Thoracic aorta (tissue), 2 donors: ENCODE measurements at regions not wholly inside any gene's neighbourhood (a gene's known extent, or its start where the extent isn't known, plus 50 kb on each side); places are given as distances from the start of the nearest gene placed in this dataset.

ENCODE experiments used
- ATAC-seq: fragments of 150-250 bp; one replicate; pipeline ENCODE4 v1.8.0; 2017; ENCODE audit warnings: low read depth; ENCODE audit not compliant: insufficient number of reproducible peaks, low FRiP score
- DNase-seq: peaks from one replicate; pipeline ENCODE4 v3.0.0-alpha.2; 2020; ENCODE audit warnings: low spot score
- H3K27ac ChIP-seq, 2 donors: fragments of 200-600 bp; sonication (generic); 1 replicate in 1 of 2; 2 replicates in 1 of 2; pipeline ENCODE4 v1.5.1; 2016; ENCODE audit warnings: mild to moderate bottlenecking in 2 of 2, moderate library complexity in 2 of 2
- H3K27me3 ChIP-seq: fragments of 200-600 bp; sonication (generic); replicated peaks from 2 replicates; pipeline ENCODE4 v1.6.0; 2016; ENCODE audit warnings: mild to moderate bottlenecking; ENCODE audit not compliant: insufficient read depth
- H3K36me3 ChIP-seq: fragments of 200-600 bp; sonication (generic); one replicate; pipeline ENCODE4 v1.5.1; 2016
- H3K4me1 ChIP-seq, 2 donors: fragments of 200-600 bp; sonication (generic); 1 replicate in 1 of 2; 2 replicates in 1 of 2; pipeline versions ENCODE4 v1.5.1 to v1.6.0; 2016; ENCODE audit warnings: low read depth in 2 of 2, mild to moderate bottlenecking in 1 of 2; ENCODE audit not compliant: control insufficient read depth in 1 of 2
- H3K4me3 ChIP-seq: fragments of 200-600 bp; sonication (generic); 2 replicates; pipeline ENCODE4 v1.5.1; 2016; ENCODE audit warnings: mild to moderate bottlenecking
- H3K9me3 ChIP-seq: fragments of 200-600 bp; sonication (generic); 2 replicates; pipeline ENCODE4 v1.5.1; 2016
- CTCF ChIP-seq: fragments of 200-600 bp; sonication (generic); IDR thresholded peaks from one replicate; pipeline ENCODE4 v1.5.1; 2019; ENCODE audit warnings: antibody characterized with exemption

GRCh38 chr12:91413581-91414546 lies 231.2 kb upstream of the DCN start:
- ATAC-seq, result no peak
- H3K27ac ChIP-seq, result no peak overlapping the region

GRCh38 chr12:91406920-91407341 lies 224.3 kb upstream of the DCN start:
- no peaks in the 10 kb centered on the region for H3K27me3 ChIP-seq
- ATAC-seq (no peak), DNase-seq (no peak)
- H3K9me3 ChIP-seq, result no peaks in the 10 kb centered on the region
- no peaks in the 10 kb centered on the region for H3K36me3 ChIP-seq
- no peaks in the 10 kb centered on the region for H3K4me1 ChIP-seq
- H3K27ac ChIP-seq, result no peak overlapping the region
- H3K4me3 ChIP-seq, result no peak overlapping the region
- TF ChIP-seq CTCF, result no peak

More at GRCh38 chr12:91413581-91414546, 231.2 kb upstream of the DCN start:
- Histone ChIP-seq H3K9me3 (no peaks in the 10 kb centered on the region), H3K4me1 (no peaks in the 10 kb centered on the region), H3K27me3 (no peaks in the 10 kb centered on the region), H3K36me3 (no peaks in the 10 kb centered on the region), H3K4me3 (no peak overlapping the region)
- DNase-seq, result no peak
- no peak for TF ChIP-seq CTCF

GRCh38 chr12:91404441-91404840 lies 221.8 kb upstream of the DCN start:
- Histone ChIP-seq H3K9me3 (no peaks in the 10 kb centered on the region), H3K4me1 (no peaks in the 10 kb centered on the region), H3K4me3 (no peak overlapping the region), H3K27ac (no peak overlapping the region), H3K27me3 (no peaks in the 10 kb centered on the region), H3K36me3 (no peaks in the 10 kb centered on the region)
- no peak for DNase-seq
- no peak for ATAC-seq
- TF ChIP-seq CTCF, result no peak

- Histone ChIP-seq H3K9me3 (no peaks in the 10 kb centered on the region), H3K36me3 (no peaks in the 10 kb centered on the region), H3K27me3 (no peaks in the 10 kb centered on the region), H3K4me3 (no peak overlapping the region), H3K27ac (no peak overlapping the region), H3K4me1 (no peaks in the 10 kb centered on the region)
- DNase-seq (no peak), ATAC-seq (no peak)
- no peak for TF ChIP-seq CTCF
Measured at GRCh38 chr12:91401190-91401589, 218.6 kb upstream of the DCN start.

GRCh38 chr12:91400271-91400670 lies 217.7 kb upstream of the DCN start:
- H3K4me3 ChIP-seq, result no peak overlapping the region
- no peak overlapping the region for H3K27ac ChIP-seq
- TF ChIP-seq CTCF, result no peak
- DNase-seq, result no peak
- ATAC-seq, result no peak
- no peaks in the 10 kb centered on the region for H3K9me3 ChIP-seq
- no peaks in the 10 kb centered on the region for H3K27me3 ChIP-seq
- H3K4me1 ChIP-seq, result no peaks in the 10 kb centered on the region
- H3K36me3 ChIP-seq, result no peaks in the 10 kb centered on the region
